Panc1 (cell line): ENCODE measurements at regions not wholly inside any gene's neighbourhood (a gene's known extent, or its start where the extent isn't known, plus 50 kb on each side); places are given as distances from the start of the nearest gene placed in this dataset.

Experiments used
- CTCF ChIP-seq: fragments of 450-650 bp; IDR thresholded peaks from 2 replicates; pipeline ENCODE4 v1.5.1; 2017; ENCODE audit warnings: mild to moderate bottlenecking
- POLR2AphosphoS5 ChIP-seq: IDR thresholded peaks from 2 replicates; pipeline ENCODE4 v1.6.1; 2012; ENCODE audit warnings: mild to moderate bottlenecking, low read depth, low read length, moderate library complexity
- SIN3A ChIP-seq: IDR thresholded peaks from 2 replicates; pipeline ENCODE4 v1.6.1; 2012; ENCODE audit warnings: low read depth, mild to moderate bottlenecking, low read length, moderate library complexity, borderline replicate concordance; ENCODE audit not compliant: insufficient read depth

DNA sequence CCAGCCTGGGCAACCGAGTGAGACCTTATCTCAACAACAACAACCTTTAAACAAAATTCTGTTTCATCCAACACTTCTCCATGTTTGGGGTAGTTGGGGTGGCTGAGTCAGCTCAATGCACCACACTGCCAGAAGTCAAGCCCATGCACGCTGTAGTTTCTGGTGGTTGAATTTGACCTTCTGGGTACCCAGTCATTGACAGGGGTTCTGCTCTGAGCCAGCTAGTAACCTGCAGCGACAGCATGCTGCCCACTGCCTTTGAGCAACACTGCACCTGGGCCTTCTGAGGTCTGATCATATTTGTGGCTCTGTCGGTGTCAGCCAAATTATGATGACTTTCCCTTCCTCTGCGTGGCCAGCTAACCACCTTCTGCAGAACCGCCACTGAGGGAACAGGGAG, 84.6 kb upstream of the ZNF438 start:
- no peak for TF ChIP-seq CTCF
- TF ChIP-seq SIN3A = no peak
- no peak for TF ChIP-seq POLR2AphosphoS5
